ENCODE measurements at regions not wholly inside any gene's neighbourhood (a gene's known extent, or its start where the extent isn't known, plus 50 kb on each side); places are given as distances from the start of the nearest gene placed in this dataset.

GRCh38 chr12:28681980-28682379 is 467.1 kb upstream of the FAR2 start:
- TF ChIP-seq CTCF (IDR thresholded peaks at IDR 0.05; ENCODE audit: low read length) (no peak), EZH2 (IDR thresholded peaks at IDR 0.05; ENCODE audit: borderline replicate concordance, low read length) (no peak)
